OCI-LY1 (cell line): ENCODE measurements at regions not wholly inside any gene's neighbourhood (a gene's known extent, or its start where the extent isn't known, plus 50 kb on each side); places are given as distances from the start of the nearest gene placed in this dataset.

Source experiments
- EZH2 ChIP-seq: fragments of 200-600 bp; sonication (generic), shearing (Covaris generic); IDR thresholded peaks from 2 replicates; pipeline ENCODE4 v1.8.0; 2017; ENCODE audit warnings: borderline replicate concordance, mixed run types, mild to moderate bottlenecking, antibody characterized with exemption, low read length, moderate library complexity, mixed read lengths
- TF ChIP-seq, protein P1 (sequence below): fragments of 200-600 bp; sonication (generic), shearing (Covaris generic); IDR thresholded peaks from 2 replicates; pipeline ENCODE4 v1.5.1; 2017; ENCODE audit warnings: mild to moderate bottlenecking, antibody characterized with exemption, low read length, moderate library complexity, mixed read lengths

DNA sequence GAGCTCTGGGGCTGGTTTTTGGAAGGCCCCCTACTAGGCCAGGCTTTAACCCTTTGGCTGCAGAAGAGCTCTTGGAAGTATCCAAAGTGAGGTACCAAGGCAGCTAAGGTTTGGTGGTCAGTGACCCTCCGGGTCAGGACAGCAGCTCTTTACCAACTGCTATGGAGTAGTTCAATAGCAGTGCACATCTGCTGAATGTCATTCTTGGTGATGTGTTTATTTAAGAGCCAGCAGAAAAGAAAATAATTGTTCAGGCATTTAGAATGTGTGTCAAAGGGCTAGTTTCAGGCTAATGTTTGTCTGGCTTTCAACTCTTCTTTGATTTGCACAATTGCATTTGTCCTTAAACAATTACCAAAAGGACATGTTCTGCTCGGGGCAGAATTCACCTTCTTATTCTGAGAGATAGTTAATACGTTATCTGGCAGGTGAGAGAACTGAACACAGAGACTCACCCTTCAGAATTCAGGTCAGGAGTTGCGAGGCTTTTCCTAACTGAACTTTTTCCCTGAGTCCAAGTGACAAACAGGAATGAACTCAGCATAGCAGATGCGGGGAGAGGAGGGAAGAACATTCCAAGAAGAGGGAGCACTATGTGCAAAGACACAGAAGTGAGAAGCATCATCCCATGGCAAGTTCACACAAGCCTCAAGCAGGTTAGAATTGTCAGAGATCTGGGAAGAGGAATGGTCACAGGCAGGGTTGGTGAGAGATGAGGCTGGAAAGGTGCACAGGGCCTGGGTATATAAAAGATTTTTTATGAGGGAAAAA is 556.7 kb upstream of the TLE4 start:
- TF ChIP-seq, protein P1, sequence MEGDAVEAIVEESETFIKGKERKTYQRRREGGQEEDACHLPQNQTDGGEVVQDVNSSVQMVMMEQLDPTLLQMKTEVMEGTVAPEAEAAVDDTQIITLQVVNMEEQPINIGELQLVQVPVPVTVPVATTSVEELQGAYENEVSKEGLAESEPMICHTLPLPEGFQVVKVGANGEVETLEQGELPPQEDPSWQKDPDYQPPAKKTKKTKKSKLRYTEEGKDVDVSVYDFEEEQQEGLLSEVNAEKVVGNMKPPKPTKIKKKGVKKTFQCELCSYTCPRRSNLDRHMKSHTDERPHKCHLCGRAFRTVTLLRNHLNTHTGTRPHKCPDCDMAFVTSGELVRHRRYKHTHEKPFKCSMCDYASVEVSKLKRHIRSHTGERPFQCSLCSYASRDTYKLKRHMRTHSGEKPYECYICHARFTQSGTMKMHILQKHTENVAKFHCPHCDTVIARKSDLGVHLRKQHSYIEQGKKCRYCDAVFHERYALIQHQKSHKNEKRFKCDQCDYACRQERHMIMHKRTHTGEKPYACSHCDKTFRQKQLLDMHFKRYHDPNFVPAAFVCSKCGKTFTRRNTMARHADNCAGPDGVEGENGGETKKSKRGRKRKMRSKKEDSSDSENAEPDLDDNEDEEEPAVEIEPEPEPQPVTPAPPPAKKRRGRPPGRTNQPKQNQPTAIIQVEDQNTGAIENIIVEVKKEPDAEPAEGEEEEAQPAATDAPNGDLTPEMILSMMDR = no peak
- no peak for TF ChIP-seq EZH2
